GM21381 (cell line): ENCODE measurements at regions not wholly inside any gene's neighbourhood (a gene's known extent, or its start where the extent isn't known, plus 50 kb on each side); places are given as distances from the start of the nearest gene placed in this dataset.

Source experiments
- ATAC-seq: cut with Tn5 transposase; IDR thresholded peaks from one replicate; pipeline ENCODE4 v1.9.1; 2021; ENCODE audit warnings: mild to moderate bottlenecking, moderate library complexity; ENCODE audit not compliant: unreplicated experiment

- ATAC-seq: no peak
Observed at GRCh38 chr20:11607047-11607446, 310.6 kb upstream of the BTBD3 start.

- ATAC-seq: no peak
Observed at GRCh38 chr20:11608736-11609135, 309.0 kb upstream of the BTBD3 start.

- no peak for ATAC-seq
Observed at GRCh38 chr20:11624704-11625103, 293.0 kb upstream of the BTBD3 start.

GRCh38 chr20:11626551-11626950, 291.1 kb upstream of the BTBD3 start:
- ATAC-seq: no peak

- no peak for ATAC-seq
Observed at GRCh38 chr20:11642866-11643265, 274.8 kb upstream of the BTBD3 start.

GRCh38 chr20:11646359-11646758, 271.3 kb upstream of the BTBD3 start:
- ATAC-seq: no peak

- ATAC-seq: no peak
Observed at GRCh38 chr20:11650566-11650965, 267.1 kb upstream of the BTBD3 start.

GRCh38 chr20:11651138-11651537, 266.6 kb upstream of the BTBD3 start:
- no peak for ATAC-seq

GRCh38 chr20:11651647-11652046, 266.0 kb upstream of the BTBD3 start:
- no peak for ATAC-seq

GRCh38 chr20:11652128-11652527, 265.6 kb upstream of the BTBD3 start:
- no peak for ATAC-seq

GRCh38 chr20:11654766-11655165, 262.9 kb upstream of the BTBD3 start:
- ATAC-seq: no peak

GRCh38 chr20:11660673-11661072, 257.0 kb upstream of the BTBD3 start:
- ATAC-seq: no peak

- no peak for ATAC-seq
Observed at GRCh38 chr20:11671015-11671511, 246.6 kb upstream of the BTBD3 start.

GRCh38 chr20:11672959-11673358, 244.7 kb upstream of the BTBD3 start:
- ATAC-seq: no peak

GRCh38 chr20:11675920-11676629, 241.6 kb upstream of the BTBD3 start:
- ATAC-seq: no peak

- no peak for ATAC-seq
Observed at GRCh38 chr20:11676630-11677287, 240.9 kb upstream of the BTBD3 start.

GRCh38 chr20:11677428-11677827, 240.3 kb upstream of the BTBD3 start:
- ATAC-seq: no peak

GRCh38 chr20:11677836-11678235, 239.9 kb upstream of the BTBD3 start:
- ATAC-seq: no peak

GRCh38 chr20:11682285-11682684, 235.4 kb upstream of the BTBD3 start:
- ATAC-seq: no peak

GRCh38 chr20:11686195-11686594, 231.5 kb upstream of the BTBD3 start:
- ATAC-seq: no peak

- no peak for ATAC-seq
Observed at GRCh38 chr20:11686820-11687543, 230.7 kb upstream of the BTBD3 start.
